ENCODE measurements at regions not wholly inside any gene's neighbourhood (a gene's known extent, or its start where the extent isn't known, plus 50 kb on each side); places are given as distances from the start of the nearest gene placed in this dataset.

GRCh38 chrX:124573468-124573867 is 227.1 kb downstream of the SH2D1A start:
- no peak overlapping the region for H4K5ac ChIP-seq (ENCODE audit: insufficient read length, low read depth, low read length)
- H3K9me3 ChIP-seq (ENCODE audit: insufficient read depth in 2 of 2, low read depth in 1 of 2, low read length in 1 of 2): no peaks in the 10 kb centered on the region
- no peak overlapping the region for H2BK15ac ChIP-seq (ENCODE audit: low read length)
- DNase-seq (ENCODE audit: low read depth in 1 of 2, low spot score in 2 of 2): no peak
- H3K18ac ChIP-seq (ENCODE audit: extremely low read depth, low read length): no peak overlapping the region
- no peaks in the 10 kb centered on the region for H3K79me2 ChIP-seq (ENCODE audit: control insufficient read depth in 1 of 2, insufficient read depth in 2 of 2, low read length in 2 of 2)
- H3K27me3 ChIP-seq (replicated peaks in 1 of 4; ENCODE audit: control insufficient read depth in 3 of 4, extremely low read depth in 1 of 4, insufficient read depth in 3 of 4, low read length in 3 of 4): no peaks in the 10 kb centered on the region
- H2AFZ ChIP-seq (ENCODE audit: low read length): no peak overlapping the region
- no peaks in the 10 kb centered on the region for H3K79me1 ChIP-seq (ENCODE audit: low read depth, low read length)
- FAIRE-seq: no peak
- WGBS, 2 experiments (ENCODE audit: extremely low coverage in 1 of 2, insufficient coverage in 1 of 2, insufficient read length in 1 of 2, insufficient replicate concordance in 2 of 2, low coverage in 1 of 2, low lambda C conversion rate in 2 of 2, missing lambda C conversion rate in 1 of 2): 82% methylated on average over 2 of the region's 2 CpGs; no CpG with 5 or more reads in 1 of the 2 experiments
- POLR2A ChIA-PET (ENCODE audit: partially characterized antibody): no interaction called here
- no peaks in the 10 kb centered on the region for H3K36me3 ChIP-seq (ENCODE audit: control insufficient read depth in 2 of 4, insufficient read depth in 4 of 4, low read length in 3 of 4)
- no peak overlapping the region for H2BK5ac ChIP-seq (ENCODE audit: low read depth, low read length)
- no peak overlapping the region for H4K91ac ChIP-seq (replicated peaks; ENCODE audit: insufficient read length, low read length)
- H3K14ac ChIP-seq (ENCODE audit: insufficient read length): no peak overlapping the region
- no peak overlapping the region for H2BK12ac ChIP-seq (ENCODE audit: low read depth, low read length)
- no peaks in the 10 kb centered on the region for H3K23me2 ChIP-seq (ENCODE audit: low read depth, low read length)
- H3K56ac ChIP-seq (replicated peaks; ENCODE audit: insufficient read length, low read depth, low read length): no peak overlapping the region
- H3K23ac ChIP-seq (ENCODE audit: insufficient read length): no peak overlapping the region
- H3K9ac ChIP-seq (replicated peaks in 1 of 4; ENCODE audit: extremely low read depth in 1 of 4, low read depth in 3 of 4, low read length in 3 of 4): no peak overlapping the region
- no peak overlapping the region for H4K8ac ChIP-seq (ENCODE audit: extremely low read depth, insufficient read depth, low read length)
- CTCF ChIA-PET (ENCODE audit: partially characterized antibody): no interaction called here
- no peak overlapping the region for H2BK120ac ChIP-seq (replicated peaks; ENCODE audit: low read depth, low read length)
- H2BK20ac ChIP-seq (ENCODE audit: low read length): no peak overlapping the region
- TF ChIP-seq RAD21 (IDR thresholded peaks at IDR 0.05 in 1 of 2, conservative IDR thresholded peaks at IDR 0.05 in 1 of 2; ENCODE audit: low read depth in 2 of 2, low read length in 2 of 2) (no peak), ATF3 (IDR thresholded peaks at IDR 0.05; ENCODE audit: insufficient read depth, low read depth, low read length) (no peak), RFX5 (IDR thresholded peaks at IDR 0.05; ENCODE audit: borderline replicate concordance, low read depth, low read length) (no peak), SAP30 (IDR thresholded peaks at IDR 0.05; ENCODE audit: insufficient read depth, insufficient replicate concordance, low read length) (no peak), ASH2L (IDR thresholded peaks at IDR 0.05; ENCODE audit: low read length) (no peak), CBX5 (IDR thresholded peaks at IDR 0.05; ENCODE audit: low read depth, low read length) (no peak), CHD2 (IDR thresholded peaks at IDR 0.05; ENCODE audit: low read length) (no peak), TAF7 (optimal IDR thresholded peaks at IDR 0.05; ENCODE audit: borderline replicate concordance, low read depth, low read length) (no peak), EZH2 (IDR thresholded peaks at IDR 0.05; ENCODE audit: low read depth, low read length, severe bottlenecking) (no peak)
- H3K4me1 ChIP-seq (replicated peaks in 1 of 4; ENCODE audit: control insufficient read depth in 3 of 4, insufficient read depth in 4 of 4, low read length in 3 of 4): no peaks in the 10 kb centered on the region
- no peak overlapping the region for H3K4me3 ChIP-seq (ENCODE audit: extremely low read depth in 1 of 4, insufficient read depth in 2 of 4, low read depth in 3 of 4, low read length in 4 of 4)
- H3K4ac ChIP-seq (replicated peaks; ENCODE audit: insufficient read length, low read depth, low read length): no peak overlapping the region
- H2AK5ac ChIP-seq (ENCODE audit: low read depth, low read length): no peak overlapping the region
- H3K27ac ChIP-seq (ENCODE audit: low read depth, low read length): no peak overlapping the region
- H3K4me2 ChIP-seq (ENCODE audit: insufficient read depth in 1 of 2, low read depth in 2 of 2, low read length in 2 of 2): no peak overlapping the region
- no peaks in the 10 kb centered on the region for H4K20me1 ChIP-seq (replicated peaks in 1 of 2; ENCODE audit: control insufficient read depth in 1 of 2, insufficient read depth in 2 of 2, low read length in 2 of 2)

All from H1 (cell line).